GM19438 (cell line): ENCODE measurements at regions not wholly inside any gene's neighbourhood (a gene's known extent, or its start where the extent isn't known, plus 50 kb on each side); places are given as distances from the start of the nearest gene placed in this dataset.

Experiments
- ATAC-seq: cut with Tn5 transposase; IDR thresholded peaks from one replicate; pipeline ENCODE4 v1.9.1; 2021; ENCODE audit warnings: low read depth; ENCODE audit not compliant: unreplicated experiment

DNA sequence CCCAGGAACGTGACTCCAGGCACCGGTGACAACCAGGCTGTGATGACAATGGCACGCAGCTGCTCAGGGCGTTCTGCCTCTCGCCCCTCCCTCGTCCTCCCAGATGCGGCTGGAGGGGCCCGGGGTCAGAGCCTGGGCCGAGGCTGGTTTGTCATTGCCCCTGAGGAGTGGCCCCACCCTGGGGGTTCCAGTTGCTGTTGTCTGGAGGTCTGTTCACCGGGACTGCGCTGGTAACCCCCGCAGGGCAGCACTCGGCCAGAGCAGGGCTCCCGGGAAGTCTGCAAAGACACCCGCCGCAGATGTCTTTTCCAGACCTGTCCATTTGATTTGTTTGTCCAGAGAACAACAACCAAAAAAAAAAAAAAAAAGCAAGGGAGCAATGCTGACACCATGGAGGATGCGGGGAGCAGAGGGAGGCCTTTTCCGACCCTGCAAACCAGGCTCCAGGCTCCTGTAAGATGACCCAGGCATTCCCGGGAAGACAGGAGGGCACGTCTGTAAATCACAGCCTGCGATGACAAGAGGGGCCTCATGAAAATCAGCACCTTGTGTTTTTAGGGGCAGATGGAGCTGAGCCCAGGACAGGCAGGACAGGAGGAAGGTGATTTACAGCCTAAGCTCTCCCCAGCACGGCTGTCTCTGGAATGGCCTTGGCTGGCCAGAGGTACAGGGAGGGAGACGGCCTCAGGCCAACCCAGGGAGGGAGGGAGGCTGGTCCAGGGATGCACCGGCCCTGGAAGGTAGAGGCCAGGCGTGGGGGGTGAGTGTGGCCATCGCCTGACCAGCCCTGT is 189.3 kb downstream of the ERMARD start:
- no peak for ATAC-seq

DNA sequence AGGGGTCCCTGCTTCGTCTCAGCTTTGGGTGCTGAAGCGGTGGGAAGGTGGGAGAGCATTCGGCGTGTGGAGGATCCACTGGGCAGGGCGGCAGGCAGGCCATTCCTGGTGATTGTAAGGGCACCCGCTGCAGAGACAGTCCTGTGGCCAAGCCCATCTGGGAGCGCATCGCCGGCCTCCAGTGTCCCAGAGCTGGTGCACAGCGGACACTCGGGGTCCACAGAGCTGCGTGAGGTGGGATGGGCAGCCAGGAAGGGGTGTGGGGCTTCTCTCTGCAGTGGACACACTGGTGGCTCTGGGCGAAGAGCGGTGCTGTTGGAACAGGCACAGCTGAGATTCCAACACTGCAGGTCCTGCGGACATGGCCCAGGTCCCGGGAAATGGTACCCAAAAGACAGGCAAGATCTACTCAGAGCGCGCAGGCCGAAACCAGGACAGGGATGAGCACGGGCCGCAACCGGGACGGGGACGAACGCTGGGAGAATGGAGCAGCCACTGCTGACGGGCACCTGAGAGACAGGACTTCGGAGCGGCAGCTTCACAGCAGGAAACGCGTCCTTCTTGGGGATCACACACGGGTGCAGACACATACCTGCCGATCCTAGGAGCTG is 188.2 kb downstream of the ERMARD start:
- ATAC-seq = no peak

DNA sequence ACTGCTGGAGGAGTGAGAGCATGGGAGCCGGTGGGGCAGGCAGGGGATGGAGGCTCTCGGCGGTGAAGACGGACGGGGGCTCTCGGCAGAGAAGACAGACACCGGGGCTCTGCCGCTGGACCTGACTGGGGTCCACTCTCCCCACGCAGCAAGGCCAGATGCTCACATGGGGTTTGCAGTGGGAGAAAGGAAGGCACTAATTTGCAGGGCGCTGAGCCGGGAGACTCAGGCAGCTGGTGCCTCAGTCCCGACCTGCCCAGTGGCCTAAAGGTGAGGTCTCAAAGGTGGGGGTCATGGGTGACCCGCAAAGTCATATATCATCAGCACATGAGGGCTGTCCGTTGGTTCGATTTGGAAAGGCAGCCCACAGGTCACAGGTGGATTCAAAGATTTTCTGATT is 187.3 kb downstream of the ERMARD start:
- ATAC-seq = no peak

DNA sequence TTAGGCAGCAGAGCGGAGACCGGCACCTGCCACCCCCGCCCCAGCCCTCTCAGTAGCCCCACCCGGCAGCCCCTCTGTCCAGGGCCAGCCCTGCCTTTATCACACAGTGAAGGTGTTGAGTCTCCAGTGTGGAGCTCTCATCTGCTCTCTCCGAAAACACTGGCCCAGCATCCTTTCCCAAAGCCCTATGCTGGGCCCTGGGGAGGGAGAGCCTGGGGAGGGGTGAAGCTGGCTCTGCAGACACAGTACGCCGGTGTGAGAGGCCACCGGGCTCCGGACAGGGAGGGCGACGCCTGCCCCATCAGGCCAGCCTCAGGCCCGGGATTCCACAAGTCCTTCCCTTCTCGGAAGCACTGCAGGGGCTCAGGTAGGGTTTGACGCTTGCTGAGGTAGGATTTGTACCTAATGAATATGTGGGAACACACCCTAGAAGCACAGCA is 186.9 kb downstream of the ERMARD start:
- no peak for ATAC-seq

DNA sequence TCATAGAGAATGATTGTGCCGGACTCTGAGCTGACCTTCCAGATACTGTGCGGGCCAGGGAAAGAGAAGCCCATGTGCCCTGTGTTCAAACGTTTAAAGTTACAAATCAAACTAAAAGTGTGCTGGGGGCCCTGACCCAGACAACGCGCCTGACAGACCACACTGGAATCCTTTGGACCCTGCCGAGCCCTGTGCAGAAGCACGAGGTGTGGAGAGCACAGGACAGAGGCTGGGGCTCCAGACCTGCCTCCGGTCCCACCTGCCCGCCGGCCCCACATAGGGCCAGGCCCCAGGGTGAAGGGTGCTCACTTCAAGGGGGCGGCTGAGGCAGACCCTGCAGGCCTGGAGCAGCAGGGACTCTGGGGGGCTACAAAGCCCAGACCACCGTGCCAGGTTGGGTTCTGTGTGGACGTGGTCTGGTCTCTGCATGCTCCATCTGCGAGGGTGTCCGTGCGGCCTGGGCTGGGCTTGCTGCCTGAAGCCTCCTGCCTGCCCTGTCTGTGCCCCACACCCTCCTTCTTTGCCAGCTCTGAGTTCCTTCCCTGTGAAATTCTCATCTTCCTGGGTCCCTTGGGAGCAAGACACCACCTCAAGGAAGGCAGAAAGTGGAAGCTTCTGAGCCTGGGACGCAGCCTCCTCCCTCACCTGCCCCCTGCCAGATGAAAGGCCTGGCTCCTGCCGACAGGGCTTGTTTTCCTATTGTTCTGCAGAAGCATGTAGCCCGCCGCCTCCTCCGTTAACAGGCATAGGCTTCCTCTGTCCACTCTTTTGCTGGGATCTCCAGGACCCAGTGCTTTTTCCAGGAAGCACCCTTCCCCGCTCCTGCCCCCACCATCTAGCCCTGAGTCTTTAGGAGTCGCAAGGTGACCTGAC is 186.2 kb downstream of the ERMARD start:
- no peak for ATAC-seq

DNA sequence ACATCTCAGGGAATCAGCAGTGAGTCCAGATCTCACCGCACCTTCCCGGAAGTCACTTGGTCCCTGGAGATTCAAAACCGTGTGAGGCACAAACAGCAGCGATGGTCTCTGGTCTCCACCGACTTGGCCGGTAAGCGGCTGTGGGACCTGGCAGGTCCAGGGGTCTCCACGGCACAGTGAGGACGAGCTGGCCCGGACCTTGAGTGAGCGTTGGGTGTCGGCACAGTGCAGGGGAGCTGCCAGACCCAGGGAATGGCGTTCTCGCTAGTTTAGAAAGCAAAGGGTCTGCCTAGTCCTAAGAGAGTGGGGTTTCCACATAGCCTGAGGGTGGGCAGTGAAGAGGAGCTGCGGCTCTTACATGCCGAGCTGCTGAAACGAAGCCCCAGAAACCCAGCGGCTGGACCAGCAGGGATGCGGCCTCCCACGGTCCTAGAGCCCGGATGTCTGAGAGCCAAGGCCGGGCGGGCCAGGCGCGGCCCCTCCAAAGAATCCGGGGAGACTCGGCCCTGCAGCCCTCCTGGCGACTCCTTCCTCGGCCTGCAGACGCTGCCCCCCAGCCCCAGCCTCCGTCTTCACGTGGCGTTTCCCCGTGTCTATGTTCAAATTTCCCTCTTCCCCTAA is 185.0 kb downstream of the ERMARD start:
- no peak for ATAC-seq

DNA sequence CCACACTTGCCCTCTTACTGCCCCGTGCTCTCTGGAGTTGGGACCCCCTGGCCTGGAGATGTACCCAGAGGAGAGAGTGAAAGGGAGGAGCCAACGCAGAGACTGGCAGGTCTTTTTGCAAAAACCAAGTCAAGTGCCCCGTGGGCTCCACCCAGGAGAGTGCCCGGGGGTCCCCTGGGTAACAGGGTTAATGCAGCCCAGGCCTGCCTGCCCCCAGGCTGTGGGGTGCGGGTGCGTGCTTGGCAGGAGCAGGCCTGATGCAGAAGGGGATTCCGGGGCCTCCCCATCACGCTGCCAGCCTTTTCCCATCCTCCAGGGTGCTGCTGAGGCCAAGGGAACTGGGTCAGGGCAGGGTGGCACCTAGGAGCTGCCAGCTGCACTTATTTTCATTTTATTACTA is 184.4 kb downstream of the ERMARD start:
- no peak for ATAC-seq

DNA sequence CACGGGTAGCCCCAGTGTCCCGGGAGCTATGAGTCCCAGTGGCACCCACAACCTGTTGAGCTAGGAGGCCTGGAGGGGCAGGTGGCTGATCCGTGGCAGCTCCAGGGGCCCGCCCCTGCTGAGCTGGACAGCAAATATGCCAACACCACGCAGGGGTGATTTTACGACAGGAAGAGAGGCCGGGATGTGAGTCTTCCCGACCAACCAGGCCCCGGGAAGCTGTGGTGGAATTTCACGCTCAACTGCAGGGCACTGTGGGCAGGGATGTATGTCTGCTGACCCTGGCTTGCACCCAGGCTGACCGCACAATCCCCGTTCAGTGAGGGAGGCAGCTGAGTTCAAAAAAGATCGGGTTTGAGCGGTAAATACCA is 183.9 kb downstream of the ERMARD start:
- no peak for ATAC-seq

DNA sequence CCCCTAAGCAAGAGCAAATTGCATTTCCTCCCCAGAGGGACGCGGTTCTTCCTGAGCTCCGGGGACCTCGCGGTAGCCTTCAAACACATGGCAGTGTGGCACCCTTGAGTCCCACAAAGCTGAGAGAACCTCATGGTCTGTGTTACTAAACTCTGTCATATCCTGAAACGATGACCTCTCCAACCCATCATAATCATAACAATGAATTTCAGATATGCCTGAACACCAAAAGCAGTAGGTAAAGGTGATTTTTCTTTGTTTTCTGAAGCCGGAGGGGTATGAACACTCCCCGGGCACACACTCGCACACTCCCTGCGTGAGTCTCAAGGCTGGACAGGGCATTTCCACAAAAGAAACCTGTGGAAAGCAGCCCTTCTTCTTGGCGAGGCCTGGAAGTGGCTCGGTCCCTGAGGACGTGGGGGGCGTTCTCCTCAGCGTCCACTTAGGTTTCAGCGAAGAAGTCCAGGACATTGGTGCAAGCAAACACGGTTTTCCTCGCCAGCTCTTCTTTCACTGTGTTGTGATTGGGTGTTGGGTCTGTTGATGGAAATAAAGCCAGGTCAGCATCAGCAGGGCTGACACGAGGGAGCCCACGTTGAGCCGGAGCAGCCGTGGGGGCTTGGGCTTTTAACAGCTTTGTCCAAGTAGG is 183.4 kb downstream of the ERMARD start:
- no peak for ATAC-seq

DNA sequence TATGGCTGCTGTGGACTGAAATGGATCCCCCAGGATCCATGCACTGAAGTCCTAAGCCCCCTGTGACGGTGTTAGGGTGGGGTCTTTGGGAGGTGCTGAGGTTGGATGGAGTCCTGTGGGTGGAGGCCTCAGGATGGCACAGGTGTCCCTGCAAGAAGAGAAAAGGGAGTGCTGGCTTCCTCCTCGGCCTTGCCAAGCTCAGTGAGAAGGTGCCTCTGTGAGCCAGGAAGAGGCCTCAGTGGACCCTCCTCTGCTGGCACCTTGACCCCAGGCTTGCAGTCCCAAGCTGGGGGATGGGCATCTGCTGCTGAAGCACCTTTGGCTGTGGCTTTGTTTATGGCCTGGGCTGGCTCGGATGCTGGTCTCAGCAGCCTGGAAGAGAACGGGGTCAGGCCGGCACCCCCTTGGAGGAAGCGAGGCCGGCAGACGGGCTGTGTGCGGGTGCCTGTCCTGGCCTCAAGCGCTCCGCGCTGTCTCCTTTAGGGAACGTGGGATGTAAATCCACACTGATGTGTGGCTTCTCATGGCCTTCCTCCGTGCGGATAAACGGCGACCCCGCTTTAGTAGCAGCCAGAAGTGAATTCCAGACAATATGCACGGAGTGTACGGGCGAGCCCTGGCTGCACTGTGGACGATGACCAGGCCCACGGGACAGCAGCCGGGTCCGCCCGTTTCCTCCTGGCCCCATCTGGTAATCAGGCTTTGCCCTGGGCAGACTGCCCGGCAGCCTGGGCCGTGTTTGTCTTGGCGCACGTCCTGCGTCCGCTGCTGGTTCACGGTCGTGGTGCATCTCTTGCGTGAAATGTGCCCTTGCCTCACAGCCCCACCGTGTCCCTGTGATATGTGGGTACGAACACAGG is 182.6 kb downstream of the ERMARD start:
- ATAC-seq = no peak

DNA sequence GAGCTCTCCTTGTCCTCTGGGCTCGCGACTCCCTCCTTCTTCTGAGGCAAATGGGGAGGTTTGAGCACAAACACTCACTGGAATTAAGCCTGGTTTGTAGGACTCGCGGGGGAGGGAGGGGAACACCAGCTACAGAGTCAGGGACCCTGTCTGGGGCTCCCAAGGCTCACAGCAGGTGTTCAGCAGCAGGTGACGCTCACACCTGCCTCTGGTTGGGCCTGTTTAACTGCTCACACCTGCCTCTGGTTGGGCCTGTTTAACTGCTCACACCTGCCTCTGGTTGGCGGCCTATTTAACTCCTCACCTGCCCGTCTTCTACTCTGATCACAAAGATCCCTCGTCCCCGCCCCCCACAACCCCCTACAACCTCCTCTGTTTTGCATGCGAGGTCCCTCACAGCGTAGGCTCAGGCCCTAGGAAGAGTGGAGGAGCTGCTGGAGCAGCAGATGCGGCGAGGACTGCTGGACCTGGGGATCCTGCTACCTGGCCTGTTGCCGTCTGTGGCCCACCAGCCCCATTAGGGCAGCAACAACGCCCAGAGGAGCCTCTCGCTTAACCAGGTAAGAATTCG is 181.9 kb downstream of the ERMARD start:
- no peak for ATAC-seq

DNA sequence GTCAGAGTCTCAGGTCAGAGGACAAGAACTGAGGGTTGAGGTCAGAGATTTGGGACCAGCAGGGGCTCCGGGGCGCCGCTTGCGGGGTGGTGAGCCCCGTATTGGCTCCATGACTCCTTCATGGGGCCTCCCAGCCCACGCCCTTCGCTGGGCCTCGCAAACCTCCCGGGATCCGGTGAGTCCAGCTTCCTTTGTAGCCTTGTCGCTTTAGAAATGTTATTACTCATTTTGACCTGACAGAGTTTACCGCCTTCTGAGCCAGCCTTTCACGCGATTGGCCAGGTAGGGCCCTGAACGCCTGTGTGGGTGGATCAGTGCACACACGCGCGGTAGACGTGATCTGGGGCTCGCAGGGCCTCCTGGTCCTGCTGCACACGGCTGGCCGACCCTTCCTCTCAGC is 181.1 kb downstream of the ERMARD start:
- no peak for ATAC-seq

DNA sequence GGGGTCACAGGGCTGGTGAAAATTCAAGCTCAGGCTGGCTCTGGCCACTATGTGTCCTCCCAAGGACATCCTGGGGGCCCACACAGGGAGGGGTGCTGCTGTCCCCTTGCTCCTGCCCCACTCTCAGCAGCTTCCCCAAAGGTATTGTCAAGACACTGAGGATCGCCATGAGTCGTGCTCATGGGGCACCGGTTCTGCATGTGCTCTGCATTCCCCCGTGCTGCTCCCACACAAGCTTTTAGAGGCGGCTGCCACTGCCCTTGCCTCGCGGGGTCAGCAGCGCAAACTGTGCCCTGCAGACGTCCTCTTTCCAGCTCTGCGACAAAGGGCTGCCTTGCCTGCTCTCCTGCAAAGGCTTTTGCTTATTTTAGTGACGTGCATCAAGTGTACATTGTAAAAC is 179.8 kb downstream of the ERMARD start:
- ATAC-seq = no peak

DNA sequence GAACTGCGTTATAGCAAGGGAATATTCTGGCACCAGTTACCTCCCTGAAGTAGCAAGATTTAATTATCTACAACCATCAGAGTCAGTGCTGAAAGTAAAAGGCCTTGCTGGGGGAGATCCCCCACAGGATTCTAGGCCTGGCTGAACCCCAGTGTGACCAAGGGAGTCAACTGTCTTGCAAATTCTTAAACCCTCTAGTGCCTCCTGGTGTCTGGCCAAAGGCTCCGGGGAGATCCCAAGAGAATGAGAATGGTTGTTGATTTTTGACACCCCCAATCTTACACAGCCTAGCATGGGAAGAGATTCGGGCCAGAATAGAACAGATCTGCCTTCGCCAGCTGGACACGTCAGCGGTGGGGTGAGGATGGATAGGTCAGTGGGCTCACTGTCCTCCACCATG is 179.4 kb downstream of the ERMARD start:
- ATAC-seq = no peak

DNA sequence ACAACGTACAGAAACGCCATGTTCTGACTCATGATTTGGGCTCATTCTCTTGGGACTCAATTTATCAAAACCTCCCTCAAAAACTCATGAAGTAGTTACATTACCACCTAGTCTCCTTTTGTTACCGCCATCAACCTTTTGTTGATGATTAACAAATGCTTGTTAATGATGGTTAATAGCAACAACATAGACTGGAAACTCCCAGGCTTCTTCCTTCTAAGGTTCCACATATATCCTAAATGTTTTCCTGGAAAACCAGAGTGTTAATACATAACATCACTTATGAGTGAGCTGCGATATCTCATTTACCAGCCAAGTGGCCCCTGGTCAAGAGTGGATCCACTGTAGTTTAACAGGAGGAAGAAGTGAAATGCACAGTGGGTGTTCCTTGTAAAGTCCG is 176.3 kb downstream of the ERMARD start:
- ATAC-seq = no peak

DNA sequence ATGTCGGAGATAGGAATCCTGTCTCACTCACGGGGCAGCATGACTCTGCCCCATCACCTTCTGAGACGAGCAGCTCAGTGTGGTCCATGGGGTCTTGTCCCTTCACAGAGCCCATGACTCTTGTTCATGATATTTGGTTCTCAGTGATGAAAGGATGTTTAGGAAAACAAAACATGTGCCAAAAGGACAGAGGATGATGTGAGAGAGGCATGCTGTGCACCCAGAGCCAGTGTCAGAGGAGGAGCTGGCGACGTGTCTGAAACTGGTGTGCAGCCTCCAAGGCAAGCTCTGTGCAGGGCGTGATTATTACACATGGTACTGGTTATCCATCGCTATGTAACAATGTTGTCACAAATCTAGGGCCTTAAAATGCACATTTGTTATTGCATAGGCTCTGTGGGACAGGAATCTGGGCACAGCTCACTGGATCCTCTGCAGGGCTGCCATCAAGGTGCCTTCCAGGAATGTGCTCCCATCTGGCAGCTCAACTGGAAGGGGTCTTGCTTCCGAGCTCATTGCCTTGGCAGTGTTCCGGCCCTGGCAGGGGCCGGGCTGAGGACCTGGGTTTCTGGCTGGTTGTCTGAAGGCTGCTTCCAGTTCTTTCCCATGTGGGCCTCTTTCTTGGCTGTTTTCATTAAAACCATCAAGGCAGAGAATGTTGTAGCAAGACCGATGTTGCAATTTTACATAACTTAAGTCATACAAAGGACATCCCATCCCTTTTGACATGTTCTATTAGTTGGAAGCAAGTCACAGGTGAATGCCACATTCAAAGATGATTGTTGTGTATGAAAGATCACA is 175.4 kb downstream of the ERMARD start:
- no peak for ATAC-seq

DNA sequence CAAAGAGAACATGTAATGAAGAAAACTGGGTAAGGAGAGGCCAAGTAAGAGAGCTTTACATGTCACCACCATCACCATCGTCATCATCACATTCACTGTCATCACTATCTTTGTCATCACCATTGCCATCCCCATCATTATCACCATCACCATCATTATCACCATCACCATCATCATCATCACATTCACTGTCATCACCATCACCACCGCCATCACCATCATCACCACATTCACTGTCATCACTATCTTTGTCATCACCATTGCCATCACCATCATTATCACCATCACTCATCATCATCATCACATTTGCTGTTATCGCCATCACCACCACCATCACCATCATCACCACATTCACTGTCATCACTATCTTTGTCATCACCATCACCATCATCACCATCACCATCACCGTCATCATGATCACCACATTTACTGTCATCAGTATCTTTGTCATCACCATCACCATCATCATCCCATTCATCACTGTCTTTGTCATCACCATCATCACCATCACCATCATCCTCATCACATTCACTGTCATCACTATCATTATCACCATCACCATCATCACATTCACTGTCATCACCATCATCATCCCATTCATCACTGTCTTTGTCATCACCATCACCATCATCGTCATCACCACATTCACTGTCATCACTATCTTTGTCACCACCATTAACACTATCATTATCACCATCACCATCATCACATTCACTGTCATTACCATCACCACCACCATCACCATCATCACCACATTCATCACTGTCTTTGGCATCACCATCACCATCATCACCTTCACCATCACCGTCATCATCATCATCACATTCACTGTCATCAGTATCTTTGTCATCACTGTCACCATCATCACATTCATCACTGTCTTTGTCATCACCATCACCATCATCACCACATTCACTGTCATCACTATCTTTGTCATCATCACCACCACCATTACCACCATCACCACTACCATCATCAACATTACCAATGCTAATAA is 172.3 kb downstream of the ERMARD start:
- ATAC-seq = no peak
